Large intestine (tissue), 3 donors: ENCODE measurements at regions not wholly inside any gene's neighbourhood (a gene's known extent, or its start where the extent isn't known, plus 50 kb on each side); places are given as distances from the start of the nearest gene placed in this dataset.

ENCODE experiments used
- DNase-seq, 2 donors: peaks; one replicate each; pipeline versions ENCODE4 v3.0.0 to v3.0.0-alpha.2; 2013
- H3K27ac ChIP-seq: one replicate; pipeline ENCODE4 v1.5.1; 2013; ENCODE audit warnings: low read length
- H3K27me3 ChIP-seq: 2 replicates; pipeline ENCODE4 v1.6.1; 2013; ENCODE audit warnings: low read length; ENCODE audit not compliant: control insufficient read depth, insufficient read depth
- H3K36me3 ChIP-seq: 2 replicates; pipeline ENCODE4 v1.6.1; 2013; ENCODE audit warnings: low read length; ENCODE audit not compliant: control insufficient read depth, insufficient read depth
- H3K4me1 ChIP-seq: one replicate; pipeline ENCODE4 v1.6.1; 2013; ENCODE audit warnings: low read length; ENCODE audit not compliant: control insufficient read depth, insufficient read depth
- H3K4me3 ChIP-seq: one replicate; pipeline ENCODE4 v1.5.1; 2013; ENCODE audit warnings: low read length
- H3K9me3 ChIP-seq: one replicate; pipeline ENCODE4 v1.6.1; 2013; ENCODE audit warnings: mild to moderate bottlenecking, low read depth, low read length, moderate library complexity; ENCODE audit not compliant: control insufficient read depth
- WGBS: methylation state at CpG from one replicate; pipeline ENCODE4 v1.1.5; 2013; ENCODE audit warnings: low lambda C conversion rate; ENCODE audit not compliant: insufficient coverage; 5-methylcytosine and 5-hydroxymethylcytosine counted together

- WGBS, result 100% methylated on average over 1 of the region's 2 CpGs
Observed at GRCh38 chr13:33763021-33763420, 54.9 kb upstream of the RFC3 start.

DNA sequence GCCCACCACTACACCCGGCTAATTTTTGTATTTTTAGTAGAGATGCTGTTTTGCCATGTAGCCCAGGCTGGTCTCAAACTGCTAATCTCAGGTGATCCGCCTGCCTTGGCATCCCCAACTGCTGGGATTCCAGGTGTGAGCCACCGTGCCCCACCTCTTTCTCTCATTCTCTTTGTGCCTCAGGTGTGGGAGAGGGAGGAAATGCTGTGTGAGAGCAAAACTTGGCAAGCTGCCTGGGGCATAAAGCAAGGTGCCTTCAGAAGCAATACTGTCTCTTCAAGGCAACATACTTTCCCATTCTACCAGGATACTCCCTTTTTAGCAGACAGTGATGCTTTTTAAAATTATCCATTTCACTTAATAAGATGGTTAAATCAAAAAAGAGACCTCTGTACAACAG lies 53.2 kb upstream of the RFC3 start:
- no peak for DNase-seq
- Histone ChIP-seq H3K9me3 (no peaks in the 10 kb centered on the region), H3K4me1 (no peaks in the 10 kb centered on the region), H3K27me3 (no peaks in the 10 kb centered on the region), H3K4me3 (no peak overlapping the region), H3K36me3 (no peaks in the 10 kb centered on the region), H3K27ac (no peak overlapping the region)
- no CpG with 5 or more reads among the region's 3 CpGs for WGBS

More at GRCh38 chr13:33763021-33763420, 54.9 kb upstream of the RFC3 start:
- DNase-seq, result no peak
- no peaks in the 10 kb centered on the region for H3K9me3 ChIP-seq
- H3K4me3 ChIP-seq, result no peak overlapping the region
- H3K36me3 ChIP-seq, result no peaks in the 10 kb centered on the region
- no peaks in the 10 kb centered on the region for H3K27me3 ChIP-seq
- H3K27ac ChIP-seq, result no peak overlapping the region
- no peaks in the 10 kb centered on the region for H3K4me1 ChIP-seq

DNA sequence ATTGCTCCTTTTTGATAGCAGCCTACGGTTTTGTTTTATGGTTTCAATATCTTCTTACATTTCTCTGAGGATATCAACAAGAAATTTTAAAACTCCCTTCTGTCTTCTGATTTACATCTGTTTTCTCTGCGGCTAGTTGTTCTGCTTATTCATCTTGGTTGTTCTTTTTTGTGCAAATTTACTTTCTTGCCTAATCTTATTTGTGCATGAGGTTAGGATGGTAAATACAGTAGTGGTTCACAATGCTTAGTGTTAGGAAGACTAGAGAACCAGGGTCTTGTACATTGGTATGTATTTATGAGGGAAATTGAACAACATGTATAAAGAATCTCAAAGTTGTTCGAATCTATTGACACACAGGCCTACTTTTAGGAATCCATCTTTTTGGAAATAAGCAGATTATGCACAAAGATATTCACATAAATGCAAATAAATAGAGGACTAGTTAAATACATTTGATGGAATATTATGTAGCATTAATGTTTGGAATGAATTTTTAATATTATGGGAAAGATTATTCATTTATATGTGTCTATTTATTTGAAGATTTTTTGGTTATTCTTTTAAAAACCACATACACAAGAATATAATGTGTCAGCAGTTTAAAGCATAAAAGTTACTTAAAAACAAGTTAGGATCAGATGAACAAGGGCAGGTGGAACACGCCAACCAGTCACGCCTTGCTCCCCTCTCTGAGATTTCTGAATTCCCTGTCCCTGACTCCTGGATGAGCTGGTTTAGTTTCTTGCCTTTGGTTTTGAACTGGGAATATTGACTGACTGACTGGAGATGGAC lies 51.4 kb upstream of the RFC3 start:
- no peak overlapping the region for H3K27ac ChIP-seq
- no peaks in the 10 kb centered on the region for H3K36me3 ChIP-seq
- no peaks in the 10 kb centered on the region for H3K4me1 ChIP-seq
- H3K27me3 ChIP-seq, result no peaks in the 10 kb centered on the region
- H3K9me3 ChIP-seq, result no peaks in the 10 kb centered on the region
- no peak overlapping the region for H3K4me3 ChIP-seq
- WGBS, result 93% methylated on average over 3 of the region's 5 CpGs
- DNase-seq, result no peak

DNA sequence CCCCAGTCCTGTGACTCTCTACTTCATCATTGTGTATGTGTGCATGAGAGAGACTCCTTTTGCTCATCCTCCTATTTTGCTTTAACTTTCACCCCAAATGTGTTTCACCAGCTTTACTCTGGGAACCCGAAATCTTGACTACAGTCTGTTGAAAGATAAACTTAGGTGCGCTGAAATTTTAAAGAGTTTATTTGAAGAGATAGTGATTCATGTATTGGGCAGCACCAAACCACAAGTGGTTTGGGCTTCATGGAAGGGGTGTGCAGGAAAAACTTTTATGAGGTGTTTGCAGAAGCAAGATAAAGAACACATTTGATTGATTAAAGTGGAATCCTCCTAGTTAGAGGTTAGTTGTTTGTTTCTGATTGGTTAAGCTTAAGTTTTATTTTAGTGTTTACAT lies 50.8 kb upstream of the RFC3 start:
- Histone ChIP-seq H3K4me3 (no peak overlapping the region), H3K9me3 (no peaks in the 10 kb centered on the region), H3K4me1 (no peaks in the 10 kb centered on the region), H3K27ac (no peak overlapping the region), H3K36me3 (no peaks in the 10 kb centered on the region), H3K27me3 (no peaks in the 10 kb centered on the region)
- 100% methylated on average over 2 of the region's 2 CpGs for WGBS
- no peak for DNase-seq
